Brain microvascular endothelial cell (primary cell): ENCODE measurements at regions not wholly inside any gene's neighbourhood (a gene's known extent, or its start where the extent isn't known, plus 50 kb on each side); places are given as distances from the start of the nearest gene placed in this dataset.

ENCODE experiments used
- DNase-seq: peaks from one replicate; pipeline ENCODE4 v3.0.0-alpha.2; 2020
- H3K27ac ChIP-seq: fragments of 250-450 bp; sonication (Bioruptor Pico); 2 replicates; pipeline ENCODE4 v1.5.1; 2020; ENCODE audit warnings: mild to moderate bottlenecking, moderate library complexity
- H3K27me3 ChIP-seq: fragments of 250-450 bp; sonication (Bioruptor Pico); replicated peaks from 2 replicates; pipeline ENCODE4 v1.5.1; 2020; ENCODE audit warnings: mild to moderate bottlenecking
- H3K36me3 ChIP-seq: fragments of 250-450 bp; sonication (Bioruptor Pico); replicated peaks from 2 replicates; pipeline ENCODE4 v1.5.1; 2020; ENCODE audit warnings: mild to moderate bottlenecking
- H3K4me3 ChIP-seq: 2 replicates; pipeline ENCODE4 v1.5.1; 2011; ENCODE audit warnings: low read depth, mild to moderate bottlenecking, control low read depth, low read length, moderate library complexity
- CTCF ChIP-seq: IDR thresholded peaks from 2 replicates; pipeline ENCODE4 v1.5.1; 2011; ENCODE audit warnings: low read depth, mild to moderate bottlenecking, moderate library complexity, low read length, control low read depth, inconsistent platforms; ENCODE audit errors: missing control alignments
- in situ Hi-C: cut with HindIII; loops from 2 replicates; pipeline ENCODE4 v1.10.0; 2017; ENCODE audit warnings: low sequenced_read_pairs, low pct_ligation_motif_present

- Histone ChIP-seq H3K27ac (no peak overlapping the region), H3K4me3 (no peak overlapping the region), H3K27me3 (no peaks in the 10 kb centered on the region), H3K36me3 (no peaks in the 10 kb centered on the region)
- in situ Hi-C loops, result no loop called here
- DNase-seq, result no peak
- no peak for TF ChIP-seq CTCF
Measured at GRCh38 chr6:44036699-44037101, 90.6 kb downstream of the MRPL14 start.

- in situ Hi-C loops, result no loop called here
- no peak for TF ChIP-seq CTCF
- Histone ChIP-seq H3K4me3 (no peak overlapping the region), H3K27me3 (no peaks in the 10 kb centered on the region), H3K36me3 (no peaks in the 10 kb centered on the region), H3K27ac (no peak overlapping the region)
- DNase-seq, result no peak
Measured at GRCh38 chr6:44036196-44036595, 91.1 kb downstream of the MRPL14 start.

- H3K36me3 ChIP-seq, result no peaks in the 10 kb centered on the region
- DNase-seq, result no peak
- no peaks in the 10 kb centered on the region for H3K27me3 ChIP-seq
- no peak for TF ChIP-seq CTCF
- in situ Hi-C loops, result no loop called here
- no peak overlapping the region for H3K4me3 ChIP-seq
- H3K27ac ChIP-seq, result no peak overlapping the region
Measured at GRCh38 chr6:44035621-44036020, 91.6 kb downstream of the MRPL14 start.

- Histone ChIP-seq H3K4me3 (no peak overlapping the region), H3K27ac (no peak overlapping the region), H3K36me3 (no peaks in the 10 kb centered on the region), H3K27me3 (no peaks in the 10 kb centered on the region)
- in situ Hi-C loops, result no loop called here
- TF ChIP-seq CTCF, result no peak
- no peak for DNase-seq
Measured at GRCh38 chr6:44034931-44035345, 92.3 kb downstream of the MRPL14 start.

GRCh38 chr6:44034391-44034861 is 92.8 kb downstream of the MRPL14 start:
- TF ChIP-seq CTCF, result no peak
- Histone ChIP-seq H3K27ac (no peak overlapping the region), H3K27me3 (no peaks in the 10 kb centered on the region), H3K4me3 (no peak overlapping the region), H3K36me3 (no peaks in the 10 kb centered on the region)
- DNase-seq, result no peak
- in situ Hi-C loops, result no loop called here

- in situ Hi-C loops, result no loop called here
- DNase-seq, result no peak
Measured at GRCh38 chr6:44030812-44031454, 96.3 kb downstream of the MRPL14 start.

More at GRCh38 chr6:44030812-44031454, 96.3 kb downstream of the MRPL14 start:
- TF ChIP-seq CTCF, result no peak
- Histone ChIP-seq H3K4me3 (no peak overlapping the region), H3K27ac (no peak overlapping the region), H3K27me3 (no peaks in the 10 kb centered on the region), H3K36me3 (no peaks in the 10 kb centered on the region)
